GM12878 (cell line): ENCODE measurements at regions not wholly inside any gene's neighbourhood (a gene's known extent, or its start where the extent isn't known, plus 50 kb on each side); places are given as distances from the start of the nearest gene placed in this dataset.

Experiments
- ATAC-seq: fragments of 200-7000 bp; cut with Tn5 transposase; 3 replicates; pipeline ENCODE4 v1.9.1; 2020; ENCODE audit warnings: mild to moderate bottlenecking, moderate library complexity
- BruUV-seq: library from RNA; stranded (reverse); fragments of 400-500 nt; replicated peaks from 2 replicates; lab custom pipeline; 2021; lab: Mats Ljungman, UMichigan
- CTCF ChIA-PET: fragments of 300-600 bp; sonication (Branson Sonifier 250); formaldehyde crosslinking; extraction: SDS; loops from one replicate; lab custom pipeline; 2021; ENCODE audit warnings: inconsistent platforms; lab: Yijun Ruan, JAX
- POLR2A ChIA-PET: fragments of 350-600 bp; formaldehyde crosslinking; extraction: SDS; loops from one replicate; lab custom pipeline; 2021; ENCODE audit warnings: inconsistent platforms; lab: Charles Lee
- RAD21 ChIA-PET: fragments of 300-600 bp; sonication (Branson Sonifier 250); formaldehyde crosslinking; loops from one replicate; lab custom pipeline; 2023; ENCODE audit warnings: antibody characterized with exemption; ENCODE audit not compliant: unreplicated experiment; lab: Charles Lee
- SMC1A ChIA-PET: fragments of 300-600 bp; sonication (Branson Sonifier 250); formaldehyde crosslinking; loops from one replicate; lab custom pipeline; 2023; ENCODE audit not compliant: unreplicated experiment, uncharacterized antibody; lab: Charles Lee
- DNase-seq: peaks from one replicate; pipeline ENCODE4 v3.0.0-alpha.2; 2011; ENCODE audit warnings: low read depth, low spot score
- FAIRE-seq: peaks from 3 replicates; lab custom pipeline; 2011; peaks lifted over from hg19 to GRCh38; lab: Jason Lieb, UNC
- H2AFZ ChIP-seq: 2 replicates; pipeline ENCODE4 v1.6.0; 2011; ENCODE audit warnings: low read depth, low read length, control low read depth; ENCODE audit not compliant: control insufficient read depth
- H3K27ac ChIP-seq: 2 replicates; pipeline ENCODE4 v1.5.1; 2011; ENCODE audit warnings: control low read depth; ENCODE audit not compliant: control insufficient read depth, insufficient read depth
- H3K27me3 ChIP-seq, 2 experiments: replicated peaks in 1 of 2; 2 replicates each; pipeline versions ENCODE4 v1.6.0 to v1.6.1; 2011; ENCODE audit warnings: low read length in 1 of 2; ENCODE audit not compliant: control insufficient read depth in 2 of 2, insufficient read depth in 2 of 2
- H3K36me3 ChIP-seq, 2 experiments: 2 replicates each; pipeline ENCODE4 v1.5.1; 2011; ENCODE audit warnings: low read length in 1 of 2; ENCODE audit not compliant: control insufficient read depth in 2 of 2, insufficient read depth in 2 of 2
- H3K4me1 ChIP-seq: 2 replicates; pipeline ENCODE4 v1.6.1; 2011; ENCODE audit warnings: mild to moderate bottlenecking, low read length, moderate library complexity, mixed read lengths; ENCODE audit not compliant: control insufficient read depth, insufficient read depth
- H3K4me2 ChIP-seq: 2 replicates; pipeline ENCODE4 v1.6.0; 2011; ENCODE audit warnings: control low read depth; ENCODE audit not compliant: control insufficient read depth, insufficient read depth
- H3K4me3 ChIP-seq: fragments of 200-600 bp; sonication (generic); 2 replicates; pipeline ENCODE4 v1.5.1; 2016
- H3K79me2 ChIP-seq: 2 replicates; pipeline ENCODE4 v1.6.0; 2011; ENCODE audit warnings: low read length; ENCODE audit not compliant: control insufficient read depth, insufficient read depth
- H3K9ac ChIP-seq: 2 replicates; pipeline ENCODE4 v1.8.0; 2011; ENCODE audit warnings: low read length, control low read depth, mixed read lengths; ENCODE audit not compliant: control insufficient read depth, insufficient read depth
- H3K9me3 ChIP-seq: replicated peaks from 3 replicates; pipeline ENCODE4 v1.5.1; 2011; ENCODE audit warnings: mild to moderate bottlenecking, low read length; ENCODE audit not compliant: control insufficient read depth, insufficient read depth
- H4K20me1 ChIP-seq: 2 replicates; pipeline ENCODE4 v1.6.0; 2011; ENCODE audit not compliant: control insufficient read depth, insufficient read depth
- ATF7 ChIP-seq: fragments of 450-650 bp; IDR thresholded peaks from 2 replicates; pipeline ENCODE4 v1.6.1; 2016; ENCODE audit warnings: low read depth, mild to moderate bottlenecking
- HDAC6 ChIP-seq: fragments of 200-600 bp; sonication (generic); IDR thresholded peaks from one replicate; pipeline ENCODE4 v1.8.0; 2017; ENCODE audit warnings: antibody characterized with exemption; ENCODE audit not compliant: unreplicated experiment
- MLLT1 ChIP-seq: fragments of 450-650 bp; IDR thresholded peaks from 2 replicates; pipeline ENCODE4 v1.6.1; 2016; ENCODE audit warnings: mild to moderate bottlenecking
- RFX5 ChIP-seq: IDR thresholded peaks from 2 replicates; pipeline ENCODE4 v1.6.1; 2011; ENCODE audit warnings: low read depth, low read length, improper control_type of control experiment
- SMAD1 ChIP-seq: fragments of 450-650 bp; IDR thresholded peaks from 2 replicates; pipeline ENCODE4 v1.6.1; 2018; ENCODE audit warnings: mild to moderate bottlenecking, low read depth; ENCODE audit not compliant: partially characterized antibody
- ZNF592 ChIP-seq: fragments of 450-650 bp; IDR thresholded peaks from 2 replicates; pipeline ENCODE4 v1.6.1; 2017; ENCODE audit warnings: mild to moderate bottlenecking, moderate library complexity
- WGBS: methylation state at CpG from one replicate; pipeline ENCODE4 v1.1.6; 2016; ENCODE audit warnings: low lambda C conversion rate; ENCODE audit not compliant: insufficient replicate concordance, insufficient coverage; ENCODE audit errors: missing lambda C conversion rate; 5-methylcytosine and 5-hydroxymethylcytosine counted together
- in situ Hi-C: fragments of 300-500 bp; cut with MboI; formaldehyde crosslinking; loops from 9 replicates; pipeline ENCODE4 v1.14.3; 2018; ENCODE audit warnings: mixed read lengths
- intact Hi-C: fragments of 100-400 bp; cut with micrococcal nuclease; formaldehyde crosslinking; loops from one replicate; pipeline ENCODE4 v1.14.2; 2022; ENCODE audit not compliant: unreplicated experiment

- DNase-seq (no peak), FAIRE-seq (no peak), ATAC-seq (no peak)
- ChIA-PET RAD21 (no interaction called here), SMC1A (interaction anchor here (0.6 to 0.9 kb wide), 2 partner anchors 29 to 210 kb away, joined by 3 read pairs; no protein-coding TSS in a partner anchor), CTCF (no interaction called here), POLR2A (no interaction called here)
- Histone ChIP-seq H3K79me2 (no peaks in the 10 kb centered on the region), H3K4me3 (no peak overlapping the region), H4K20me1 (no peaks in the 10 kb centered on the region), H3K9me3 (no peaks in the 10 kb centered on the region; the same call in 2 of the 3 replicates), H3K27ac (no peak overlapping the region), H3K9ac (no peak overlapping the region), H2AFZ (no peak overlapping the region), H3K4me2 (no peak overlapping the region), H3K27me3 (no peaks in the 10 kb centered on the region), H3K36me3 (no peaks in the 10 kb centered on the region), H3K4me1 (no peaks in the 10 kb centered on the region)
- no TSS peak for BruUV-seq
- intact Hi-C loops (no loop called here), in situ Hi-C loops (no loop called here)
- TF ChIP-seq MLLT1 (no peak), HDAC6 (no peak), SMAD1 (no peak), ATF7 (no peak), ZNF592 (no peak), RFX5 (no peak)
- WGBS: 8% methylated on average over 7 of the region's 7 CpGs
Measured at GRCh38 chr13:86839221-86839620, 832.0 kb upstream of the SLITRK5 start.
